GM12874 (cell line): ENCODE measurements at regions not wholly inside any gene's neighbourhood (a gene's known extent, or its start where the extent isn't known, plus 50 kb on each side); places are given as distances from the start of the nearest gene placed in this dataset.

Experiments
- CTCF ChIP-seq: IDR thresholded peaks from 2 replicates; pipeline ENCODE4 v1.5.1; 2011; ENCODE audit warnings: low read depth, mild to moderate bottlenecking, control low read depth, low read length, moderate library complexity; ENCODE audit not compliant: insufficient read depth

DNA sequence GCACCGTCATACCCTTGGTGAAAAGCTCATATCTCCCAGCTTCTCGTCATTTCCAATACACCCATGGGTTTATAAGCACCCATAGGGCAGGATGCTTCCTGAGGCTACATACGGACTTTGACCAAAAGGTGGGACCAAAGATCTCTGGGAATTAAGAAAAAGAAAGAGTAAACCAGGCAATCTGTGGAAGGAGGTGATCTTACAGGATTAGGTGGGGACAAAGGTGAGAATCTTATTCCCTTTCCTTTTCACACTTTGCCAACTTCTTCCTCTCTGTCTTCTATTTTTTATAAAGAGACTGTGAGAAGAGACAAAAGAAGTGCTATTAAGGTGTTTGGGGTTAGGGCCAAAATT lies 172.0 kb downstream of the DLEU7 start:
- no peak for TF ChIP-seq CTCF

- no peak for TF ChIP-seq CTCF
Measured at GRCh38 chr13:50672025-50672424, 171.5 kb downstream of the DLEU7 start.

DNA sequence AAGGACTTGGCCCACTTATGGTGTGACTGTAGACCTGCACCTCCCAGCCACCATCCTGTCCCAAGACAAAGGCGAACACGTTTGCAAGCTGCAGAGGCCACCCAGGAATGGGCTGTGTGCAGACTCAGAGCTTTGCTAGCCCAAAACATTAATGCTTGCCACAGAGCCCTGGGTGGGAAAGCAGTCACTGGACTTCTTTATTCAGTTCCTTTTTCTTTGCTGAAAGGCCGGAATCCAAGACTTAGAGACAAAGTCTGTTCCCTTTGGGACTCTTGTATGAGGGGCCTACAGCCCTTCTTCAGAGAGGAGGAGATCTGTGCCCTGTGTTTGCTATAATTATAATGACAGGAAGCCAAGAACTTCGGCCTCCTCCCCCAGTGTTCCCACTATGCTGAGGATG lies 167.8 kb downstream of the DLEU7 start:
- no peak for TF ChIP-seq CTCF

DNA sequence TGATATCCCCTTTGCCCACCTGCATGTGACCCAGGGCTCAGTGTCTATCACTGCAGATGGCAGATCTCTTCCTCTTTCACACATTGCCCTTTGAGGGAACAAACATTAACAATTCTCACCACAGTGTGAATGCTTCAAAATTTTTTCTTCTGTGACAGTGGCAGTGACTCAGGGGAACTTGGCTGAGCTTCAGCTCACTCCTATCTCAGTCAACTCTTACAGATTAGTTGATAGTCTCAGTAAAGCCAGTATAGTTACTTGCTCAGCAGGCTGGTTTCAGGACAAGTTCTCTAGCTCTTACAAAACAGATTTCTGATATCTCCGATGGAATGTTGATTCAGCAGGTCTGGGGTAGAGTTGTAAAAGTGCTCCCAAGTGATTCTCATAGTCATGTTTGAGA lies 166.9 kb downstream of the DLEU7 start:
- TF ChIP-seq CTCF: no peak

- no peak for TF ChIP-seq CTCF
Measured at GRCh38 chr13:50677258-50677657, 166.2 kb downstream of the DLEU7 start.

DNA sequence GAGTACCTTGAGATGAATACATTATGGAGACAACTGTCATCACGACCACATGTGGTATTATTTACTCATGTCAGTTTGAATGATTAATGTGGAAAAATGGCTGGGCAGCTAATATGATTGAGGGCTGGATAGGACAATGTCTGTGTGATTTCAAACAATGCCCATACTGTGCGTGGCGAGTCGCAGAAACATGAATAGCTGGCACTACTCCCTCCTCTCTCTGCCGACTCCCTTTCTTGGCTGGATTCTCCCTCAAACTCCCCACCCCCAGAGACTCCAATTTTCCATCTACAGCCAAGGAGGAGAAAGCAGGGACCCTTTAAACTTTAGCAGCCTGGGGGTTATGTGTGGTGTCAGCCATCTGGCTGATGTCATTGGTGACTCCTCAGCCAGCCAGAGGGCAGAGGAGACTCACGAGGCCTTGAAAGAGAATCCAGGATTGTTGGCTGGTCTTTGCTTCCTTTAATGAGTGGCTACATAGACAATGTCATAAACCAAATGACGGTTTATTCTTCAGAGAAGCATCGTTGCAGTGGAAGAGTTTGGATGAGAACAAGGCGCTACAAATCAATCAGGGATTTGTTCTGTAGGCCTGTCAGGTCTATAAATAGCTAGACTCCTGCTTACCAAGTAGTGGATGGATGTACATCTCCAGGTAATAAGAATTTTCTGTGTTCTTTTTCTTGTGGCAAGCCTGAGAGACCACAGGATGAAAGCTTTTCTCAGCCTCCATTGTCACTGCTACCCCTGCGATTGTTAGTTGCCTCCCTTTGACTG lies 165.6 kb downstream of the DLEU7 start:
- no peak for TF ChIP-seq CTCF

GRCh38 chr13:50678464-50679162 lies 164.9 kb downstream of the DLEU7 start:
- no peak for TF ChIP-seq CTCF
